ENCODE measurements at regions not wholly inside any gene's neighbourhood (a gene's known extent, or its start where the extent isn't known, plus 50 kb on each side); places are given as distances from the start of the nearest gene placed in this dataset.

GRCh38 chr7:41114691-41115090, 588.2 kb downstream of the INHBA start:
- Histone ChIP-seq H3K4me3 (no peak overlapping the region), H3K4me2 (no peak overlapping the region), H4K20me1 (ENCODE audit: insufficient read depth, poor library complexity, severe bottlenecking) (no peaks in the 10 kb centered on the region), H3K9me3 (ENCODE audit: low read depth) (no peaks in the 10 kb centered on the region), H3K4me1 (ENCODE audit: insufficient read depth) (no peaks in the 10 kb centered on the region), H3K9me2 (replicated peaks; ENCODE audit: insufficient read depth) (no peaks in the 10 kb centered on the region), H3K79me2 (no peaks in the 10 kb centered on the region), H2AFZ (no peak overlapping the region), H3K27ac (no peak overlapping the region), H3K36me3 (replicated peaks; ENCODE audit: insufficient read depth, low read depth) (no peaks in the 10 kb centered on the region), H3K27me3 (no peaks in the 10 kb centered on the region)
- no peak for TF ChIP-seq EZH2phosphoT487 (IDR thresholded peaks at IDR 0.05; ENCODE audit: low read depth, severe bottlenecking, unreplicated experiment)
- no peak for TF ChIP-seq EZH2 (IDR thresholded peaks at IDR 0.05; ENCODE audit: borderline replicate concordance)
- TF ChIP-seq CTCF (IDR thresholded peaks at IDR 0.05; ENCODE audit: poor library complexity): no peak
- no peak for DNase-seq (ENCODE audit: low spot score)
- whole genome bisulfite sequencing (ENCODE audit: low lambda C conversion rate, missing lambda C conversion rate): 42% methylated on average over 2 of the region's 2 CpGs

- TF ChIP-seq EZH2phosphoT487 (IDR thresholded peaks at IDR 0.05; ENCODE audit: low read depth, severe bottlenecking, unreplicated experiment) (no peak), CTCF (IDR thresholded peaks at IDR 0.05; ENCODE audit: poor library complexity) (no peak), EZH2 (IDR thresholded peaks at IDR 0.05; ENCODE audit: borderline replicate concordance) (no peak)
- no peak for DNase-seq (ENCODE audit: low spot score)
- WGBS (ENCODE audit: low lambda C conversion rate, missing lambda C conversion rate): 31% methylated on average over 1 of the region's 1 CpG
- H3K9me2 ChIP-seq (replicated peaks; ENCODE audit: insufficient read depth): no peaks in the 10 kb centered on the region
- no peaks in the 10 kb centered on the region for H3K9me3 ChIP-seq (ENCODE audit: low read depth)
- no peaks in the 10 kb centered on the region for H3K4me1 ChIP-seq (ENCODE audit: insufficient read depth)
- no peak overlapping the region for H3K4me3 ChIP-seq
- no peaks in the 10 kb centered on the region for H3K79me2 ChIP-seq
- no peaks in the 10 kb centered on the region for H3K27me3 ChIP-seq
- no peak overlapping the region for H3K4me2 ChIP-seq
- no peak overlapping the region for H2AFZ ChIP-seq
- no peak overlapping the region for H3K27ac ChIP-seq
- H3K36me3 ChIP-seq (replicated peaks; ENCODE audit: insufficient read depth, low read depth): no peaks in the 10 kb centered on the region
- no peaks in the 10 kb centered on the region for H4K20me1 ChIP-seq (ENCODE audit: insufficient read depth, poor library complexity, severe bottlenecking)
Observed at GRCh38 chr7:41114131-41114530, 588.8 kb downstream of the INHBA start.

DNA sequence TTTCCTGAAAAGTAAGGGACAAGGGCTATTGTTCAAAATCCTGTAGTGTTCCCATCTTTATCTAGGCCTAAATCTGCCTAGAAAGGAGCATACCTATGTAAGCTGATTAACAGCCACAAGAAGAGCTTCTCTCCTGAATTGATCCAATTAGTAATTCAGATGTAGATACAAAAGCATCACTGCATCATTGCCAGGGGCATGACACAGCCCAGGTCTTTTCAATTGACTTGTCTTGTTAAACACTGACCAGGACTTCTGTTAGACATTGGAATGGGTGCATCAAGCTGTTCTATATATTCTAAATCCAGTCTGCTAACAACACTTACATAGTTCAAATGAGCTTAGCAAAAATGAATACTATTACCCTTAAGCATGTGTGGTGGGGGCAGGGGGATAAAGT, 589.2 kb downstream of the INHBA start:
- no peak overlapping the region for H3K4me3 ChIP-seq
- H3K9me3 ChIP-seq (ENCODE audit: low read depth): no peaks in the 10 kb centered on the region
- H3K27ac ChIP-seq: no peak overlapping the region
- H3K4me2 ChIP-seq: no peak overlapping the region
- no peaks in the 10 kb centered on the region for H3K9me2 ChIP-seq (replicated peaks; ENCODE audit: insufficient read depth)
- no peaks in the 10 kb centered on the region for H3K36me3 ChIP-seq (replicated peaks; ENCODE audit: insufficient read depth, low read depth)
- no peak for TF ChIP-seq CTCF (IDR thresholded peaks at IDR 0.05; ENCODE audit: poor library complexity)
- TF ChIP-seq EZH2 (IDR thresholded peaks at IDR 0.05; ENCODE audit: borderline replicate concordance): no peak
- no peak for TF ChIP-seq EZH2phosphoT487 (IDR thresholded peaks at IDR 0.05; ENCODE audit: low read depth, severe bottlenecking, unreplicated experiment)
- H3K4me1 ChIP-seq (ENCODE audit: insufficient read depth): peaks cover under 1% of the 10 kb centered on the region
- DNase-seq (ENCODE audit: low spot score): no peak
- no peaks in the 10 kb centered on the region for H3K79me2 ChIP-seq
- no peak overlapping the region for H2AFZ ChIP-seq
- no peaks in the 10 kb centered on the region for H4K20me1 ChIP-seq (ENCODE audit: insufficient read depth, poor library complexity, severe bottlenecking)
- no peaks in the 10 kb centered on the region for H3K27me3 ChIP-seq

GRCh38 chr7:41110186-41110585, 592.7 kb downstream of the INHBA start:
- H3K4me1 ChIP-seq (ENCODE audit: insufficient read depth): peaks cover 6% of the 10 kb centered on the region
- H3K79me2 ChIP-seq: no peaks in the 10 kb centered on the region
- no peaks in the 10 kb centered on the region for H3K9me2 ChIP-seq (replicated peaks; ENCODE audit: insufficient read depth)
- no peak overlapping the region for H3K27ac ChIP-seq
- H3K27me3 ChIP-seq: no peaks in the 10 kb centered on the region
- WGBS (ENCODE audit: low lambda C conversion rate, missing lambda C conversion rate): 78% methylated on average over 1 of the region's 1 CpG
- H3K4me3 ChIP-seq: no peak overlapping the region
- H2AFZ ChIP-seq: no peak overlapping the region
- no peak overlapping the region for H3K4me2 ChIP-seq
- no peak for DNase-seq (ENCODE audit: low spot score)
- H3K9me3 ChIP-seq (ENCODE audit: low read depth): no peaks in the 10 kb centered on the region
- TF ChIP-seq EZH2phosphoT487 (IDR thresholded peaks at IDR 0.05; ENCODE audit: low read depth, severe bottlenecking, unreplicated experiment) (no peak), CTCF (IDR thresholded peaks at IDR 0.05; ENCODE audit: poor library complexity) (no peak), EZH2 (IDR thresholded peaks at IDR 0.05; ENCODE audit: borderline replicate concordance) (no peak)
- H3K36me3 ChIP-seq (replicated peaks; ENCODE audit: insufficient read depth, low read depth): no peaks in the 10 kb centered on the region
- no peaks in the 10 kb centered on the region for H4K20me1 ChIP-seq (ENCODE audit: insufficient read depth, poor library complexity, severe bottlenecking)
